Fibroblast of villous mesenchyme (primary cell): ENCODE measurements at regions not wholly inside any gene's neighbourhood (a gene's known extent, or its start where the extent isn't known, plus 50 kb on each side); places are given as distances from the start of the nearest gene placed in this dataset.

Experiments
- DNase-seq: peaks from one replicate; pipeline ENCODE4 v3.0.0-alpha.2; 2010; ENCODE audit warnings: low read depth
- H3K4me3 ChIP-seq: 2 replicates; pipeline ENCODE4 v1.5.1; 2011; ENCODE audit warnings: low read depth, mild to moderate bottlenecking, low read length
- TF ChIP-seq, protein P1 (sequence below): IDR thresholded peaks from 2 replicates; pipeline ENCODE4 v1.5.1; 2012; ENCODE audit warnings: low read depth, mild to moderate bottlenecking, low read length; ENCODE audit not compliant: insufficient read depth

DNA sequence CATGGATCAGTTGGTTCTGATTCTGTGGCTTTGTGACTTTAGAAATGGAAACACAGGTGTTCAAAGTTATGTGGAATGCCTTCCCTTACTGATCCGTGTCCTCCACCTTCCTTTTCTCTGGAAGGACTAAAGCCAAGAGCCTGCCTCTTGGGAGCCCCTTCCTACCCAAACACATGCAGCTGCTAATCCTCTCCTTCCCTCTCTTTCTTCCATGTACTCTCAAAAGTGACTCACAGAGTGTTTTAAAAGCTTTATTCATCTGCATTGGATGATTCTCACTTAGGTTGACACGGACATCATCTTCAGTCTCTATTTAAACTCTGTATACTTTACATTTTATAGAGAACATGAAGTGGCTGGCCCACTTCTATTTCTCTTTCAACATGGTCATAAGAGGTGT lies 856.5 kb upstream of the ARPP21 start:
- TF ChIP-seq, protein P1, sequence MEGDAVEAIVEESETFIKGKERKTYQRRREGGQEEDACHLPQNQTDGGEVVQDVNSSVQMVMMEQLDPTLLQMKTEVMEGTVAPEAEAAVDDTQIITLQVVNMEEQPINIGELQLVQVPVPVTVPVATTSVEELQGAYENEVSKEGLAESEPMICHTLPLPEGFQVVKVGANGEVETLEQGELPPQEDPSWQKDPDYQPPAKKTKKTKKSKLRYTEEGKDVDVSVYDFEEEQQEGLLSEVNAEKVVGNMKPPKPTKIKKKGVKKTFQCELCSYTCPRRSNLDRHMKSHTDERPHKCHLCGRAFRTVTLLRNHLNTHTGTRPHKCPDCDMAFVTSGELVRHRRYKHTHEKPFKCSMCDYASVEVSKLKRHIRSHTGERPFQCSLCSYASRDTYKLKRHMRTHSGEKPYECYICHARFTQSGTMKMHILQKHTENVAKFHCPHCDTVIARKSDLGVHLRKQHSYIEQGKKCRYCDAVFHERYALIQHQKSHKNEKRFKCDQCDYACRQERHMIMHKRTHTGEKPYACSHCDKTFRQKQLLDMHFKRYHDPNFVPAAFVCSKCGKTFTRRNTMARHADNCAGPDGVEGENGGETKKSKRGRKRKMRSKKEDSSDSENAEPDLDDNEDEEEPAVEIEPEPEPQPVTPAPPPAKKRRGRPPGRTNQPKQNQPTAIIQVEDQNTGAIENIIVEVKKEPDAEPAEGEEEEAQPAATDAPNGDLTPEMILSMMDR, result no peak
- DNase-seq, result no peak
- H3K4me3 ChIP-seq, result no peak overlapping the region

GRCh38 chr3:34783876-34784275 lies 855.4 kb upstream of the ARPP21 start:
- DNase-seq, result no peak
- TF ChIP-seq, protein P1, result no peak
- no peak overlapping the region for H3K4me3 ChIP-seq

DNA sequence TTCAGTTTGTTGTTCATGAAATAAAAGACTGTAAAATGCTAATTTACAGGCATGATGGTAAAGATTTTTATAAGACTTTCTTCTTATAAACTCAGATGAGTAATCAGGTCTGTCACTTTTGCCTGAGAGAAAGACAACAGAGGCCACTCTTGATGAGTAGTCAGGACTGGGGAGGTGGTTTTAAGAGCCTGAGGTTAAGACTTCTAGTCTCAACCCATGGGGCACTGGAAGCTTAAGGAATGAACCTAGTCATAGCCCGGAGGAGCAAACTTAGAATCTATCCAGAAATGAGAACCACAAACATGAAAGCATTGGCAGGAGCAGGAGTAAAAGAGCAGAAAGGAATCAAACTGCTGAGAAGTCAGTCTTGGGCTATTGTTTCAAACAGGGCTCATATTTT lies 846.3 kb upstream of the ARPP21 start:
- TF ChIP-seq, protein P1, result no peak
- H3K4me3 ChIP-seq, result no peak overlapping the region
- DNase-seq, result no peak

DNA sequence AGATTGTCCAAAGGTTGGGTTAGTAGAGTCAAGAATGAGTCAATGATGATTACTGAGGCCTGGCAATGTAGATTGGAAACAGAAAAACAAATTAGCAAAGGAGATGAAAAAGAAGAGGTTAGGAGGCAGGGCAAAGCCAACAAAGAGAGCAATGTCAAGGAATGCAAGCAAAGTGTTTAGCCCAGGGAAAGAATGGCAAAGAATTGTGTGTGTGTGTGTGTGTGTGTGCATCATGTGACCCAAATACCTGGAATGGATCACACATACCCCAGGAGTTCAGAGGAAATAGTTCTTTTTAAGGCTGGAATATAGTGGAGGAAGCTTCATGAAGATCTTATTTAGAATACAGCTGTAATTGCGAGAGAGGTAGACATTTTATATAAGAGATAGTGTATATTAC lies 831.7 kb upstream of the ARPP21 start:
- TF ChIP-seq, protein P1, result no peak
- no peak overlapping the region for H3K4me3 ChIP-seq
- no peak for DNase-seq

DNA sequence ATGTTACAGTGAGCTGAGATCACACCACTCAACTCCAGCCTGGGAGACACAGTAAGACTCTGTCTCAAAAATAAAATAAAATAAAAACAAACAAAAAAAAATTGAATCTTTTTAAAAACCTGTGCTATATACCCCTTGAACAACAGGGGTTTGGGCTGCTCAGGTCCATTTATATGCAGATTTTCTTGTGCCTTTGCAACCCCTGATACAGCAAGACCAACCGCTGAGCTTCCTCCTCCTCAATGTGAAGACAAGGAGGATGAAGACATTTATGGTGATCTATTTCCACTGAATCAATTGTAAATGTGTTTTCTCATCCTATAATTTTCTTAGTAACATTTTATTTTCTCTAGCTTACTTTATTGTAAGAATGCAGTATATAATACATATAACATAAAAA lies 831.0 kb upstream of the ARPP21 start:
- no peak overlapping the region for H3K4me3 ChIP-seq
- TF ChIP-seq, protein P1, result no peak
- DNase-seq, result no peak

- TF ChIP-seq, protein P1, result no peak
- DNase-seq, result no peak
- H3K4me3 ChIP-seq, result no peak overlapping the region
Observed at GRCh38 chr3:34828847-34829246, 810.5 kb upstream of the ARPP21 start.

GRCh38 chr3:34832865-34833508 lies 806.3 kb upstream of the ARPP21 start:
- TF ChIP-seq, protein P1, result no peak
- DNase-seq, result no peak
- H3K4me3 ChIP-seq, result no peak overlapping the region
